Ovary (tissue), 7 donors: ENCODE measurements at regions not wholly inside any gene's neighbourhood (a gene's known extent, or its start where the extent isn't known, plus 50 kb on each side); places are given as distances from the start of the nearest gene placed in this dataset.

Experiments
- DNase-seq, 5 donors: peaks; one replicate each; pipeline ENCODE4 v3.0.0-alpha.2; 2019 to 2020
- H3K27ac ChIP-seq, 2 donors: fragments of 200-600 bp; one replicate each; pipeline versions ENCODE4 v1.5.1 to v1.8.0; 2019 to 2022
- H3K27me3 ChIP-seq: fragments of 200-600 bp; one replicate; pipeline ENCODE4 v1.8.0; 2022
- H3K36me3 ChIP-seq: fragments of 200-600 bp; sonication (generic); one replicate; pipeline ENCODE4 v1.5.1; 2019
- H3K4me1 ChIP-seq: one replicate; pipeline ENCODE4 v1.8.1; 2013; ENCODE audit warnings: mild to moderate bottlenecking, moderate library complexity; ENCODE audit not compliant: insufficient read depth
- H3K4me3 ChIP-seq: fragments of 200-600 bp; sonication (generic); one replicate; pipeline ENCODE4 v1.5.1; 2017
- H3K9me3 ChIP-seq, 2 donors: fragments of 200-600 bp in 1 of 2; sonication (generic) in 1 of 2; one replicate each; pipeline versions ENCODE4 v1.5.1 to v1.8.1; 2013 to 2019; ENCODE audit warnings: mild to moderate bottlenecking in 1 of 2, moderate library complexity in 1 of 2
- EP300 ChIP-seq: sonication (generic); formaldehyde crosslinking; IDR thresholded peaks from one replicate; pipeline ENCODE4 v1.6.1; 2017; ENCODE audit warnings: antibody characterized with exemption
- POLR2A ChIP-seq: fragments of 450-650 bp; IDR thresholded peaks from one replicate; pipeline ENCODE4 v1.6.1; 2017; ENCODE audit warnings: antibody characterized with exemption, mild to moderate bottlenecking, moderate library complexity
- WGBS, 3 donors: extraction: QIAGEN DNeasy Blood & Tissue Kit in 1 of 3; methylation state at CpG; one replicate each; pipeline versions ENCODE4 v1.1.5 to v1.1.7; 2013 to 2017; 5-methylcytosine and 5-hydroxymethylcytosine counted together
- intact Hi-C, 4 donors: fragments of 100-400 bp; cut with DNase I; formaldehyde crosslinking; loops; one replicate each; pipeline versions ENCODE4 v1.11.0 to v1.15.1; 2022 to 2023
- TF ChIP-seq, protein P1 (sequence below), 3 donors: fragments of 450-650 bp in 2 of 3; fragments of 200-600 bp in 1 of 3; IDR thresholded peaks; one replicate each; pipeline versions ENCODE4 v1.5.1 to v1.8.0; 2016 to 2022; ENCODE audit warnings: antibody characterized with exemption in 3 of 3, mild to moderate bottlenecking in 1 of 3
- donor health status: DM: no; HTN: no; CAD: no; lungs with moderate emphysema.
- donor health status: DM: no; HTN: no; CAD: no.
- donor health status: Bipolar disorder and iron deficiency.
- donor health status: DM: no; HTN: no; CAD: no.
- donor health status: DM: yes; HTN: yes; CAD: no.

DNA sequence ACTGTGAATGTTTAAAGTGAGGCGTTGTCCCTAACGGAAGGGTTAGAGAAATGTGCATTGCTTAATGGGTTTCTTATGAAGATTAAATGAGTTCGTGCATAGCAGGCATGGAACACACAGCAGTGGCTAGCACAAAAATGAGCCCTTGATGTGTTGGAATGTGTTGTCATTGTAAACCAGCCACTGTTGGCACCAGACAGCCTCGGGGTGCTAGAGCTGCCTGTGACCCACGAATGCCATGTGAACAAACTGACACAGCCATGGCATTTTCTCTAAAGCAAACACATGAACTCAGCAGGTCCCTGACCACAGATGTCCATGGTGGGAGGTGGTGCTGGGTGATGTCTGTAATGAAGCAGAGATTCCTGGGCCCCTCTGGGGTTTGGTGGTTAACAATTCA, 111.1 kb upstream of the DPP6 start:
- Histone ChIP-seq H3K9me3 (no peaks in the 10 kb centered on the region), H3K27me3 (no peaks in the 10 kb centered on the region), H3K36me3 (no peaks in the 10 kb centered on the region), H3K4me3 (no peak overlapping the region), H3K4me1 (no peaks in the 10 kb centered on the region), H3K27ac (no peak overlapping the region)
- TF ChIP-seq EP300 (no peak), POLR2A (no peak)
- TF ChIP-seq, protein P1, sequence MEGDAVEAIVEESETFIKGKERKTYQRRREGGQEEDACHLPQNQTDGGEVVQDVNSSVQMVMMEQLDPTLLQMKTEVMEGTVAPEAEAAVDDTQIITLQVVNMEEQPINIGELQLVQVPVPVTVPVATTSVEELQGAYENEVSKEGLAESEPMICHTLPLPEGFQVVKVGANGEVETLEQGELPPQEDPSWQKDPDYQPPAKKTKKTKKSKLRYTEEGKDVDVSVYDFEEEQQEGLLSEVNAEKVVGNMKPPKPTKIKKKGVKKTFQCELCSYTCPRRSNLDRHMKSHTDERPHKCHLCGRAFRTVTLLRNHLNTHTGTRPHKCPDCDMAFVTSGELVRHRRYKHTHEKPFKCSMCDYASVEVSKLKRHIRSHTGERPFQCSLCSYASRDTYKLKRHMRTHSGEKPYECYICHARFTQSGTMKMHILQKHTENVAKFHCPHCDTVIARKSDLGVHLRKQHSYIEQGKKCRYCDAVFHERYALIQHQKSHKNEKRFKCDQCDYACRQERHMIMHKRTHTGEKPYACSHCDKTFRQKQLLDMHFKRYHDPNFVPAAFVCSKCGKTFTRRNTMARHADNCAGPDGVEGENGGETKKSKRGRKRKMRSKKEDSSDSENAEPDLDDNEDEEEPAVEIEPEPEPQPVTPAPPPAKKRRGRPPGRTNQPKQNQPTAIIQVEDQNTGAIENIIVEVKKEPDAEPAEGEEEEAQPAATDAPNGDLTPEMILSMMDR (IDR thresholded peaks at IDR 0.05) = no peak
- DNase-seq = no peak
- intact Hi-C loops = no loop called here
- WGBS, 3 donors = 71 to 83% (median 72%) methylated on average over 5 of the region's 5 CpGs

DNA sequence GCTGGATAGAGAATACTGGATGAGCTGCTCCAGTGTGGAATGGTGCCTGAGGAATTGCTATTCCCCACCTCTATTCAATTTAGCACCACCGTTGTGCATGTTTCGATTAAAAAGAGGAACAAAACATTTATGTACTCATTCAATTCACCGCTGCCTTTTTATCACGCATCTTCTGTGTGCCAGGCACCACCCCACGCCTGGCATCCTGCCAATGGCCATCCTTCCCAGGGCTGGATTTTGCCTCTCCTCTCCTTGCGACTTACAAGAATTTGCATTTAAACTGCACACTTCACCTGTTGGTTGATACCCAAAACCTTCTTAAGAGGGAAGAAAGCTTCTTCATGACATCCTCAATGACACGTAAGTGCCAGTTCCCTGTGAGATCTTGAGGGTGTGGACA, 110.2 kb upstream of the DPP6 start:
- no peak for DNase-seq
- WGBS, 3 donors = 54 to 75% (median 63%) methylated on average over 7 of the region's 7 CpGs
- no peak overlapping the region for H3K4me3 ChIP-seq
- TF ChIP-seq POLR2A (no peak), EP300 (no peak)
- TF ChIP-seq, protein P1 (IDR thresholded peaks at IDR 0.05) = no peak
- H3K27ac ChIP-seq = no peak overlapping the region
- no peaks in the 10 kb centered on the region for H3K27me3 ChIP-seq
- no peaks in the 10 kb centered on the region for H3K9me3 ChIP-seq
- intact Hi-C loops = no loop called here
- no peaks in the 10 kb centered on the region for H3K4me1 ChIP-seq
- H3K36me3 ChIP-seq = no peaks in the 10 kb centered on the region

DNA sequence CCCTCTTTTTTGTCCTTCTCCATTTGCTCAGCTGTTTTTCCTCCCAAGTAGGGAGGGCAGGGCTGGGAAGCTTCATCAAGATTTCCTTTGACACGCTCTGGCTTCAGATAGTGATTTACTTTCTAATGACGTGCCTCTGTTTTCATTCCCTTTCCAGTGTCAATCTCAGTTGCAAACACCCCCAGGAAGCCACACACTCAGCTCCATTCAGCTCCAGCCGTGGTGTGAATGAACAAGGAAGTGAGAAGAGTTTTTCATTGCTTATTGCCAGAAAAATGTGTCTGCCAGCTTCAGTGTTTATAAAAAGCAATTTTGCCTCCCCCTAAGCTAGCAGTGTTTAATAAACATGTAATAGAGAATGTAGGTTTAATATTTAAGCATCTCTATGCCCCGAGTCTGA, 108.7 kb upstream of the DPP6 start:
- Histone ChIP-seq H3K4me1 (no peaks in the 10 kb centered on the region), H3K27me3 (no peaks in the 10 kb centered on the region), H3K9me3 (no peaks in the 10 kb centered on the region), H3K27ac (no peak overlapping the region), H3K36me3 (no peaks in the 10 kb centered on the region), H3K4me3 (no peak overlapping the region)
- TF ChIP-seq EP300 = no peak
- TF ChIP-seq POLR2A = no peak
- TF ChIP-seq, protein P1 (IDR thresholded peaks at IDR 0.05) = no peak
- 1 to 6% (median 4%) methylated on average over 4 of the region's 4 CpGs for WGBS, 3 donors
- intact Hi-C loops = no loop called here
- no peak for DNase-seq

DNA sequence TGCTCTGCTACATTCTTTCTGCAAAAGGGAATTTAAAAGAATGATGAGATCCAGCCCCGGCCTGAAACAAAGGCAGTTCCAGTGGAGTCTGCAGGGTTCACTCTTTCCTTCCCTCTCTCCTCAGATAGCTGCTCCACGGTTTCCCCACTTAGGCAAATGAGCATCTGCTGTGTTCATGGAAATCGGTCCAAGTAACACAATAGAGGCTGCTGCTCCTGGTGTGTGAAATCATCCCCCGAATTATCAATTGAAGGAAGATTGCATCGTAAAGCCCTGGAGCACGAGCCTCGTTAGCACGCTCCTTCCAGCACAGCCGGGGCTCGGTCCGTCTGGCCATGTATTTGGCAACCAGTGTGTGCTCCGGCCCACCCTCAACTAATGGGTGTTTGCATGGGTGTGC, 108.3 kb upstream of the DPP6 start:
- TF ChIP-seq, protein P1 (IDR thresholded peaks at IDR 0.05) = no peak
- TF ChIP-seq POLR2A (no peak), EP300 (no peak)
- DNase-seq = no peak
- Histone ChIP-seq H3K36me3 (no peaks in the 10 kb centered on the region), H3K27ac (no peak overlapping the region), H3K9me3 (no peaks in the 10 kb centered on the region), H3K4me1 (no peaks in the 10 kb centered on the region), H3K27me3 (no peaks in the 10 kb centered on the region), H3K4me3 (no peak overlapping the region)
- intact Hi-C loops = no loop called here
- 17 to 32% (median 27%) methylated on average over 12 of the region's 12 CpGs for WGBS, 3 donors

DNA sequence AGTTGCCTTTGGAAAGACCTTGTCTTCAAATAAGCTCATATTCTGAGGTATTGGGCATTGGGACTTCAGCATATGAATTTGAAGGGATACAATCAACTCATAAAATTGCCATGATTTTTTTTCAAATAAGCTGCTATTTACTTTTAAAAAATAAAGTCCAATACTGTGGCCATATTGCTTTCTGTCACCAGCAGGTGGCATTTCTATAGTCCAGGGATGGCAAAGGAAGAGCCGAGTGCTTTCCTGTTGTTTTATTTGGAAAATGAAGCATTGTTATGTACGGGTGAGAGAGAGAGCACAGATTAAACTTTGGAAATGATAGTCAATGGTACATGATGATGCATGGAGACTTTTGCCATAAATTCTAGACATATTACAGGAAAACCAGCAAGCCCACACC, 104.1 kb upstream of the DPP6 start:
- 43 to 69% (median 44%) methylated on average over 2 of the region's 2 CpGs for WGBS, 3 donors
- no peak for TF ChIP-seq EP300
- TF ChIP-seq, protein P1 (IDR thresholded peaks at IDR 0.05) = no peak
- no peak for TF ChIP-seq POLR2A
- Histone ChIP-seq H3K4me1 (no peaks in the 10 kb centered on the region), H3K36me3 (no peaks in the 10 kb centered on the region), H3K27me3 (no peaks in the 10 kb centered on the region), H3K4me3 (no peak overlapping the region), H3K9me3 (no peaks in the 10 kb centered on the region), H3K27ac (no peak overlapping the region)
- intact Hi-C loops = no loop called here
- no peak for DNase-seq
